SU-DHL-6 (cell line): ENCODE measurements at regions not wholly inside any gene's neighbourhood (a gene's known extent, or its start where the extent isn't known, plus 50 kb on each side); places are given as distances from the start of the nearest gene placed in this dataset.

Experiments used
- H2AFZ ChIP-seq: fragments of 200-600 bp; sonication (generic); 2 replicates; pipeline ENCODE4 v1.6.1; 2014; ENCODE audit warnings: low read depth, mild to moderate bottlenecking, moderate library complexity, mixed read lengths, antibody characterized with exemption, low read length; ENCODE audit not compliant: severe bottlenecking
- H3F3A ChIP-seq: fragments of 200-600 bp; shearing (Covaris generic); 2 replicates; pipeline ENCODE4 v1.6.0; 2016; ENCODE audit warnings: antibody characterized with exemption, mild to moderate bottlenecking; ENCODE audit not compliant: insufficient read depth
- H3K27ac ChIP-seq: fragments of 200-600 bp; sonication (generic); 2 replicates; pipeline ENCODE4 v1.5.1; 2016; ENCODE audit warnings: low read depth, mild to moderate bottlenecking, low read length, moderate library complexity, mixed read lengths
- H3K27me3 ChIP-seq: fragments of 200-600 bp; sonication (generic), shearing (Covaris generic); 2 replicates; pipeline ENCODE4 v1.6.0; 2014; ENCODE audit warnings: mild to moderate bottlenecking, low read length
- H3K36me3 ChIP-seq: fragments of 200-600 bp; sonication (generic); 2 replicates; pipeline ENCODE4 v1.6.1; 2014; ENCODE audit warnings: mild to moderate bottlenecking, low read length, mixed read lengths
- H3K4me2 ChIP-seq: fragments of 300-600, 200-600 bp; shearing (Covaris generic), sonication (generic); 2 replicates; pipeline ENCODE4 v1.6.0; 2014; ENCODE audit warnings: low read length, low read depth, mild to moderate bottlenecking; ENCODE audit not compliant: poor library complexity, severe bottlenecking
- H3K4me3 ChIP-seq: fragments of 200-600 bp; sonication (generic); 2 replicates; pipeline ENCODE4 v1.5.1; 2014; ENCODE audit warnings: antibody characterized with exemption, low read length, mild to moderate bottlenecking, mixed read lengths; ENCODE audit not compliant: insufficient read depth, poor library complexity, severe bottlenecking
- H3K79me2 ChIP-seq: fragments of 200-600 bp; sonication (generic); 2 replicates; pipeline ENCODE4 v1.6.1; 2014; ENCODE audit warnings: mild to moderate bottlenecking, low read length, moderate library complexity; ENCODE audit not compliant: insufficient read depth
- H3K9ac ChIP-seq: fragments of 200-600 bp; sonication (generic); 2 replicates; pipeline ENCODE4 v1.7.0; 2014; ENCODE audit warnings: mild to moderate bottlenecking, low read length
- H3K9me2 ChIP-seq: fragments of 200-600 bp; sonication (generic); replicated peaks from 2 replicates; pipeline ENCODE4 v1.6.1; 2014; ENCODE audit warnings: low read length; ENCODE audit not compliant: insufficient read depth
- H3K9me3 ChIP-seq: fragments of 200-600 bp; sonication (generic); 2 replicates; pipeline ENCODE4 v1.6.1; 2014; ENCODE audit warnings: low read length, mixed read lengths; ENCODE audit not compliant: insufficient read depth
- H4K20me1 ChIP-seq: fragments of 200-600 bp; sonication (generic); 2 replicates; pipeline ENCODE4 v1.6.1; 2014; ENCODE audit warnings: low read depth, mild to moderate bottlenecking, antibody characterized with exemption, low read length, moderate library complexity, mixed read lengths
- EZH2phosphoT487 ChIP-seq: fragments of 200-600 bp; sonication (generic), shearing (Covaris generic); conservative IDR thresholded peaks from 2 replicates; pipeline ENCODE4 v1.6.1; 2018; ENCODE audit warnings: mild to moderate bottlenecking, antibody characterized with exemption, low read length, moderate library complexity, mixed read lengths
- TF ChIP-seq, protein P1 (sequence below): fragments of 200-600 bp; sonication (generic); IDR thresholded peaks from one replicate; pipeline ENCODE4 v1.5.1; 2017; ENCODE audit warnings: antibody characterized with exemption, mild to moderate bottlenecking, low read length, moderate library complexity; ENCODE audit not compliant: insufficient read depth, poor library complexity, severe bottlenecking

DNA sequence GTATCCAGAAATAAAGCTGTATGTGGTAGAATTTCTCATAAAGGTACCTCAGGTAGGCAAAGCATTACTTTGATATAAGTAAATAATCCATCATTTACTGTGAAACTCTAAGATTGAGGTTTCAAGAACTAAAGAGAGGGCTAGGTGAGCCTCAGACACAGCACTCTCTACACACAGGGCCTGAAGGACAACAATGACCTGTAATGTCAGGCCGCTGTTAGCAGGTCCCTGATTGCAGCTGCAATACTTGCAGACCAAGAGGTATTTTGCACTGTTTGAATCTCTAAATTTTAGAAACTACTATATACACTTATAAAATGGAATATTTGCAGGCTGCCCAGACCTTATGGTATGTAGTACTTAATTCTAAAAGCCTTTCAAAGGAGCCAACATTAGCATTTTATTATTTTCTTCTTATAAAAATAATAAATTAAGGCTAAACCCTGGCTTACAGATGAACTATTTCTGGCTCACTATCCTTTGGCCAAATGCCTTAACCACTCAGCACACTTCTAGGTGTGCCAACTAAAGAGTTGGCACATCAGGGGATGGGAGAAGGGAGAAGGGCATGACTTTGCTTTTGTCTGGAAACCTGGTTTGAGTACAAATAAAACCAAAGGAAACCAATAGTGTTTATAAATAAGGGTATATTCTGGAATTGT, 66.7 kb upstream of the SLC39A10 start:
- TF ChIP-seq, protein P1, sequence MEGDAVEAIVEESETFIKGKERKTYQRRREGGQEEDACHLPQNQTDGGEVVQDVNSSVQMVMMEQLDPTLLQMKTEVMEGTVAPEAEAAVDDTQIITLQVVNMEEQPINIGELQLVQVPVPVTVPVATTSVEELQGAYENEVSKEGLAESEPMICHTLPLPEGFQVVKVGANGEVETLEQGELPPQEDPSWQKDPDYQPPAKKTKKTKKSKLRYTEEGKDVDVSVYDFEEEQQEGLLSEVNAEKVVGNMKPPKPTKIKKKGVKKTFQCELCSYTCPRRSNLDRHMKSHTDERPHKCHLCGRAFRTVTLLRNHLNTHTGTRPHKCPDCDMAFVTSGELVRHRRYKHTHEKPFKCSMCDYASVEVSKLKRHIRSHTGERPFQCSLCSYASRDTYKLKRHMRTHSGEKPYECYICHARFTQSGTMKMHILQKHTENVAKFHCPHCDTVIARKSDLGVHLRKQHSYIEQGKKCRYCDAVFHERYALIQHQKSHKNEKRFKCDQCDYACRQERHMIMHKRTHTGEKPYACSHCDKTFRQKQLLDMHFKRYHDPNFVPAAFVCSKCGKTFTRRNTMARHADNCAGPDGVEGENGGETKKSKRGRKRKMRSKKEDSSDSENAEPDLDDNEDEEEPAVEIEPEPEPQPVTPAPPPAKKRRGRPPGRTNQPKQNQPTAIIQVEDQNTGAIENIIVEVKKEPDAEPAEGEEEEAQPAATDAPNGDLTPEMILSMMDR = no peak
- TF ChIP-seq EZH2phosphoT487 = no peak
- H3K9ac ChIP-seq = no peak overlapping the region
- no peak overlapping the region for H3K4me3 ChIP-seq
- H3K79me2 ChIP-seq = no peaks in the 10 kb centered on the region
- no peaks in the 10 kb centered on the region for H3K36me3 ChIP-seq
- H3K9me3 ChIP-seq = no peaks in the 10 kb centered on the region
- H3K27ac ChIP-seq = no peak overlapping the region
- H2AFZ ChIP-seq = no peak overlapping the region
- no peaks in the 10 kb centered on the region for H4K20me1 ChIP-seq
- H3K4me2 ChIP-seq = no peak overlapping the region
- H3F3A ChIP-seq = no peaks in the 10 kb centered on the region
- no peaks in the 10 kb centered on the region for H3K9me2 ChIP-seq
- no peaks in the 10 kb centered on the region for H3K27me3 ChIP-seq

DNA sequence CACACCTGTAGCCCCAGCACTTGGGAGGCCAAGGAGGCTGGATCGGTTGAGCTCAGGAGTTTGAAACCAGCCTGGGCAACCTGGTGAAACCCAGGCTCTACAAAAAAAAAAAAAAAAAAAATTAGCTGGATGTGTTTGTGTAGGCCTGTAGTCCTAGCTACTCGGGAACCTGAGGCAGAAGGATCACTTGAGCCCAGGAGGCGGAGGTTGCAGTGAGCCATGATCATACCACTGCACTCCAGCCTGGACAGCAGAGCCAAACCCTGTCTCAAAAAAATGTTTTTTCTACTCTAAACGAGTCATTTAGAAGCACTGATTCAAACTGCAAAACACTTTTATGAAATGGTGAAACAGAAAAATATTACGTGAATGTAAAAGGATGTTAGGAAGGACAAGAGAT, 69.1 kb upstream of the SLC39A10 start:
- H3K9me3 ChIP-seq = no peaks in the 10 kb centered on the region
- no peak overlapping the region for H3K27ac ChIP-seq
- H3K79me2 ChIP-seq = no peaks in the 10 kb centered on the region
- no peak for TF ChIP-seq EZH2phosphoT487
- TF ChIP-seq, protein P1 = no peak
- H3F3A ChIP-seq = no peaks in the 10 kb centered on the region
- no peaks in the 10 kb centered on the region for H3K36me3 ChIP-seq
- no peaks in the 10 kb centered on the region for H3K9me2 ChIP-seq
- H3K27me3 ChIP-seq = no peaks in the 10 kb centered on the region
- H3K4me2 ChIP-seq = no peak overlapping the region
- no peak overlapping the region for H2AFZ ChIP-seq
- H3K4me3 ChIP-seq = no peak overlapping the region
- no peaks in the 10 kb centered on the region for H4K20me1 ChIP-seq
- H3K9ac ChIP-seq = no peak overlapping the region

DNA sequence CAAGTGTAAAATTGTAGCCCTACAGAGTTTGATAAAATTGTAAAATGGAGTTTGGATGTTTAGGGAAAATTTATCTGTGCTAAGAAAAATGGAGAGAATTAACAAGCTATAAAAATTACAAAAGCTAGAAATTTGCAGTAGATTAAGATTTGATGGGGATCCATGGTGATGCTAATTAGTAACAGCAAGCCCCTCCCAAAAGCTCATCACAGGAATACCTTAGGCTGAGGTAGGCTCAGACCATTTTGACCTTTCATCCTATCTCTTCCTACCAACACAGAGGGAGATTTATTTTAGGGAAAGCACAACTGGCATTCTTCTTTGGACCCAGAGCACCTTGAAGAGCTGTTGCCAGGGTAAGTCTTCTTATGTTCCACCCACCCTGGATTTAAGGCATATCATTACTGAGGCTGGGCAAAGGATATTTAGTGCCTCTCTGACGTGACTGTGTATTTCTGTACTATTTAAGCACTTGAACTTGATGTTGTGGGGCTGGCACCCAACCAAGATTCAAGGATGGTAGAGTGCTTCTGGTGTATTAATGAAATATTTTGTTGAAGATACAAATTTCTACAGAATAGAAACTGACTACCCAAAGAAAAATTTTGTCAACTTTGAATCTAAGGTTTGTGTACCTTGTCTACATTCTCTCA, 70.8 kb upstream of the SLC39A10 start:
- H2AFZ ChIP-seq = no peak overlapping the region
- no peaks in the 10 kb centered on the region for H3K36me3 ChIP-seq
- H3K79me2 ChIP-seq = no peaks in the 10 kb centered on the region
- no peaks in the 10 kb centered on the region for H3F3A ChIP-seq
- H3K4me3 ChIP-seq = no peak overlapping the region
- no peaks in the 10 kb centered on the region for H4K20me1 ChIP-seq
- H3K27me3 ChIP-seq = no peaks in the 10 kb centered on the region
- TF ChIP-seq, protein P1 = no peak
- TF ChIP-seq EZH2phosphoT487 = no peak
- H3K9ac ChIP-seq = no peak overlapping the region
- no peaks in the 10 kb centered on the region for H3K9me2 ChIP-seq
- no peak overlapping the region for H3K27ac ChIP-seq
- no peak overlapping the region for H3K4me2 ChIP-seq
- no peaks in the 10 kb centered on the region for H3K9me3 ChIP-seq
